Nephron progenitor cell (in vitro differentiated cells): ENCODE measurements at regions not wholly inside any gene's neighbourhood (a gene's known extent, or its start where the extent isn't known, plus 50 kb on each side); places are given as distances from the start of the nearest gene placed in this dataset.
"Not testable (repeated sequence)": the region's sequence is repeated elsewhere in the genome, so short reads cannot be mapped to it uniquely, and the experiment has no call there.

ENCODE experiments used
- DNase-seq: peaks from one replicate; pipeline ENCODE4 v3.0.0; 2021
- H3K27ac Mint-ChIP-seq: 2 replicates; pipeline ENCODE4 v1.8.0; 2021; ENCODE audit warnings: mild to moderate bottlenecking, moderate library complexity, mixed read lengths
- H3K27me3 Mint-ChIP-seq: 2 replicates; pipeline ENCODE4 v1.8.0; 2021; ENCODE audit warnings: mild to moderate bottlenecking, low read depth, mixed read lengths; ENCODE audit not compliant: poor library complexity
- H3K36me3 Mint-ChIP-seq: 2 replicates; pipeline ENCODE4 v1.8.0; 2021; ENCODE audit warnings: low read depth, mixed read lengths
- H3K4me1 Mint-ChIP-seq: 2 replicates; pipeline ENCODE4 v1.8.0; 2021; ENCODE audit warnings: mixed read lengths
- H3K4me3 Mint-ChIP-seq: 2 replicates; pipeline ENCODE4 v1.8.0; 2021; ENCODE audit warnings: mild to moderate bottlenecking, moderate library complexity, mixed read lengths
- H3K9me3 Mint-ChIP-seq: 2 replicates; pipeline ENCODE4 v1.8.0; 2021; ENCODE audit warnings: mild to moderate bottlenecking, moderate library complexity, mixed read lengths
- TF ChIP-seq, protein P1 (sequence below): fragments of 200-600 bp; sonication (generic); IDR thresholded peaks from 2 replicates; pipeline ENCODE4 v1.5.0; 2021; ENCODE audit warnings: antibody characterized with exemption

DNA sequence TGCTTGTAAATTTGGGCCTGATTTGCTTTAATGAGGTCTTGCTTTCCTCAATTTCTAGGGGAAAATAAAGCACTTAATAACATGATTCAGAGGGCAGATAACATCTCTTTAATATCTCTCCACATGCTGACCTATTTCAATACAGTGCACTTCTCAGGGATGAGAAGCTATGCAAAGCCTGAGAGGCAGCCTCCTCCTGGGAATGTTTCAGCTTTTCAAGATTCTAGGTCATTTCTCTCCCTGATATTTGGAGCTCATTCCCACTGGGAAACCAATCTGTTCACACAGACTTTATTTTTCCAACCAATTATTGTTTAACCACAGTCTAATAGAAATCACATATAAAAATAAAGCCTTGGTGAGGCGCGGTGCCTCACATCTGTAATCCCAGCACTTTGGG is 67.0 kb upstream of the LSAMP start:
- H3K4me1 Mint-ChIP-seq = no peaks in the 10 kb centered on the region
- no peak overlapping the region for H3K27ac Mint-ChIP-seq
- H3K4me3 Mint-ChIP-seq = no peak overlapping the region
- DNase-seq = no peak
- no peaks in the 10 kb centered on the region for H3K27me3 Mint-ChIP-seq
- no peaks in the 10 kb centered on the region for H3K36me3 Mint-ChIP-seq
- TF ChIP-seq, protein P1, sequence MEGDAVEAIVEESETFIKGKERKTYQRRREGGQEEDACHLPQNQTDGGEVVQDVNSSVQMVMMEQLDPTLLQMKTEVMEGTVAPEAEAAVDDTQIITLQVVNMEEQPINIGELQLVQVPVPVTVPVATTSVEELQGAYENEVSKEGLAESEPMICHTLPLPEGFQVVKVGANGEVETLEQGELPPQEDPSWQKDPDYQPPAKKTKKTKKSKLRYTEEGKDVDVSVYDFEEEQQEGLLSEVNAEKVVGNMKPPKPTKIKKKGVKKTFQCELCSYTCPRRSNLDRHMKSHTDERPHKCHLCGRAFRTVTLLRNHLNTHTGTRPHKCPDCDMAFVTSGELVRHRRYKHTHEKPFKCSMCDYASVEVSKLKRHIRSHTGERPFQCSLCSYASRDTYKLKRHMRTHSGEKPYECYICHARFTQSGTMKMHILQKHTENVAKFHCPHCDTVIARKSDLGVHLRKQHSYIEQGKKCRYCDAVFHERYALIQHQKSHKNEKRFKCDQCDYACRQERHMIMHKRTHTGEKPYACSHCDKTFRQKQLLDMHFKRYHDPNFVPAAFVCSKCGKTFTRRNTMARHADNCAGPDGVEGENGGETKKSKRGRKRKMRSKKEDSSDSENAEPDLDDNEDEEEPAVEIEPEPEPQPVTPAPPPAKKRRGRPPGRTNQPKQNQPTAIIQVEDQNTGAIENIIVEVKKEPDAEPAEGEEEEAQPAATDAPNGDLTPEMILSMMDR = no peak
- H3K9me3 Mint-ChIP-seq = no peaks in the 10 kb centered on the region

DNA sequence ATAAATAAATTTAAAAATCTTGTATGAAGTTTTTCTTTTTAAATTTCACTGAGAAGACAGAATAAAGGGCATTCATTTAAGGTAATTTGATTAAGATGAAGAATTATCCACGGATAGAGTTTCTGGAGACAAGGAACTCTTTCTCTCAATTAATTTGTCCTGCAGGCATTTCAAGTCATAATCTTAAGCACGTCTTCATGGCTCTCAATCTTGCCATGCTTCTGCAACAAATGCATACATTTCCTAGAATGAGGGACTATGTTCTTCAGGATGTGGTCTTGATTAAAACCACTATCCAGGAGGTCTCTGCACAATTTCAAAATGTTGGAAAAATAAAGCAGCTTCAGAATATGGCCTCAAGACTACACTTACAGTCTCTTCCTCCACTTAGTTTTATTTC is 67.6 kb upstream of the LSAMP start:
- TF ChIP-seq, protein P1 = no peak
- Mint-ChIP-seq H3K27me3 (no peaks in the 10 kb centered on the region), H3K27ac (no peak overlapping the region), H3K36me3 (no peaks in the 10 kb centered on the region), H3K4me1 (no peaks in the 10 kb centered on the region), H3K4me3 (no peak overlapping the region), H3K9me3 (no peaks in the 10 kb centered on the region)
- DNase-seq = no peak

DNA sequence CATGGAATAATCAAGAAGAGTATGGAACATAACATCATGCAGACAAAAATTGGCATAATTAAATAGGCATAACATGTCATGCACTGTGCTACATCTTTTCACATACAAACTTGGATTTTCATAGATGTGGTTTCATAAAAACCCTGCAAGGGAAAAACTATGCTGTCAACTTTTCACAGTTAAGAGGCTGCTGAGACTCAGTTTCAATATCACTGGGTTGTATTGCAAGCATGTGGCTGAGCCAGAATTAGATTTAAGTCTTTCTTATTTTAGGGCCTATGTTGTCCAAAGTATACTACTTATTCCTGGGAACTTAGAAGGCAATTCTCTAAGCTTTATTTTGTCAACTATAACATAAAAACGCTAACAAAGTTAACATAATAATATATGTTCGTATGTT is 70.7 kb upstream of the LSAMP start:
- DNase-seq = no peak
- no peaks in the 10 kb centered on the region for H3K9me3 Mint-ChIP-seq
- no peak overlapping the region for H3K4me3 Mint-ChIP-seq
- TF ChIP-seq, protein P1 = no peak
- no peaks in the 10 kb centered on the region for H3K4me1 Mint-ChIP-seq
- H3K36me3 Mint-ChIP-seq = no peaks in the 10 kb centered on the region
- H3K27me3 Mint-ChIP-seq = no peaks in the 10 kb centered on the region
- no peak overlapping the region for H3K27ac Mint-ChIP-seq

DNA sequence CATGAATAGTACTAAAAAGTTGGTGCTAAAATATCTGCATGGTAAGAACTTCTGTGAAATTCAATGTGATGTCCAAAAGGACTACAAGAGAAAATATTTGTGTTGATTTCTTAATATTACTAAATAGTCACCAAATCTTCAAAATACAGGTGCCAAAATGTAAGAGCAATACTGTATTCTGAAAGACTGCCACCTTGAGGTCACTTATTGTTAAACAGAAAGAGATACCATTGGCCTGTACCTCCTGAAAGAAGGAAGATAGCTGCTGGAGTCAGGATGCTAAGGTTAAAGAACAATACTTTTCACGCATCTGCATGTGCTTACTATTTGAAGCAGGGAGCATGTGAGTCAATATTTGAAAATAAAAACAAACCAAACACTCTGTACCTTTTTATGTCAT is 72.0 kb upstream of the LSAMP start:
- Mint-ChIP-seq H3K27ac (no peak overlapping the region), H3K27me3 (no peaks in the 10 kb centered on the region), H3K9me3 (no peaks in the 10 kb centered on the region), H3K4me3 (no peak overlapping the region), H3K4me1 (no peaks in the 10 kb centered on the region), H3K36me3 (no peaks in the 10 kb centered on the region)
- no peak for DNase-seq
- TF ChIP-seq, protein P1 = peak; percentile 35

DNA sequence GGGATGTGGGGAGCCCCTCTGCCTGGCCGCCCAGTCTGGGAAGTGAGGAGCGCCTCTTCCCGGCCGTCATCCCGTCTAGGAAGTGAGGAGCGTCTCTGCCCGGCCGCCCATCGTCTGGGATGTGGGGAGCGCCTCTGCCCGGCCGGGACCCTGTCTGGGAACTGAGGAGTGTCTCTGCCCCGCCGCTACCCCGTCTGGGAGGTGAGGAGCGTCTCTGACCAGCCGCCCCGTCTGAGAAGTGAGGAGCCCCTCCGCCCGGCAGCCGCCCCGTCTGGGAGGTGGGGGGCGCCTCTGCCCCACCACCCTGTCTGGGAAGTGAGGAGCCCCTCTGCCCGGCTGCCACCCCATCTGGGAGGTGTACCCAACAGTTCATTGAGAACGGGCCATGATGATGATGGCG is 73.8 kb upstream of the LSAMP start:
- not testable (repeated sequence) for H3K4me1 Mint-ChIP-seq, H3K36me3 Mint-ChIP-seq, DNase-seq, H3K27ac Mint-ChIP-seq, H3K9me3 Mint-ChIP-seq, H3K27me3 Mint-ChIP-seq, H3K4me3 Mint-ChIP-seq

DNA sequence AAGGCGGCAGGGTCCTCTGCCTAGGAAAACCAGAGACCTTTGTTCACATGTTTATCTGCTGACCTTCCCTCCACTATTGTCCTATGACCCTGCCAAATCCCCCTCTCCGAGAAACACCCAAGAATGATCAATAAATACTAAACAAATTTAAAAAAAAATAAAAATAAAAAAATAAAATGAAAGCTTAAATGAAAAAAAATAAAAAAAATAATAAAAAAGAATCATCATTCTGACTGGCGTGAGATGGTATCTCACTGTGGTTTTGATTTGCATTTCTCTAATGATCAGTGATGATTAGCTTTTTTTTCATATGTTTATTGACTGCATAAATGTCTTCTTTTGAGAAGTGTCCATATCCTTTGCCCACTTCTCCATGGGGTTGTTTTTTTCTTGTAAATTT is 74.5 kb upstream of the LSAMP start:
- not testable (repeated sequence) for H3K27ac Mint-ChIP-seq, H3K4me1 Mint-ChIP-seq, H3K4me3 Mint-ChIP-seq, DNase-seq, H3K27me3 Mint-ChIP-seq, H3K9me3 Mint-ChIP-seq, H3K36me3 Mint-ChIP-seq

DNA sequence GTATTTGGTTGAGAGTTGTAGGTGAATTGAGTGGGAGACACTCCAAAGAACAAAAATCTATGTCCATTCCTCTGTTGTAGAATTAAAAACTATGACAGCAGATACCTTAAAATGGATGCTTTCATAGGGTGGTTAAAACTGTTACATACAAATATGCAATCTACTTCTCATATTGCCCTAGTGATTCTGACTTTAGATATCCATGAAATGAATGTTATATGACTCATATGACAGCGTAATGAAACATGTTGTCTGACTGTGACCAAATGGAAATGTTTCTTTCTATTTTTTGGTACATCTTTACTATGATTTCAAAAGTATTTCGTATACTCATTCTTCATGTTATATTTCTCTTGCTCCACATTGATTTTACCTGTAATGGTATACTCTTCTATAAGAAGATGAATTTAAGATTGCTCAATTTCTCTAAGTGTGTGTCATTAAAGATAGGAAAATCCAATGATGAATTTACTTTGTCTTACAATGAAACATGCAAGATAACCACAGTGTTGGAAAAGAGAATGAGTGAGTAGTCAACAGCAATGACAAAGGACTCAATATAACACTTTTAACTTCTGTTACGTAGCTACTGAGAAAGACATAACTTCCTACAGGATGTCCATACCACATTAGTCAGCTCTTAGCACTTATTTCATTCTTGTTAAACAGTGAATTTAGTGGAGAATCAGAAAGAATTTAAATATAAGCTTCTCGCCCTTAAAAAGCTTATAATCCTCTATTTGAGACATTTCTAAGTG is 79.3 kb upstream of the LSAMP start:
- H3K27ac Mint-ChIP-seq = no peak overlapping the region
- H3K36me3 Mint-ChIP-seq = no peaks in the 10 kb centered on the region
- H3K4me1 Mint-ChIP-seq = no peaks in the 10 kb centered on the region
- H3K9me3 Mint-ChIP-seq = no peaks in the 10 kb centered on the region
- H3K4me3 Mint-ChIP-seq = no peak overlapping the region
- peaks cover 3% of the 10 kb centered on the region for H3K27me3 Mint-ChIP-seq
- no peak for DNase-seq
- TF ChIP-seq, protein P1 = no peak
